PC-3 (cell line): ENCODE measurements at regions not wholly inside any gene's neighbourhood (a gene's known extent, or its start where the extent isn't known, plus 50 kb on each side); places are given as distances from the start of the nearest gene placed in this dataset.

Experiments used
- CTCF ChIP-seq: fragments of 300-600 bp; sonication (generic); conservative IDR thresholded peaks from 2 replicates; pipeline ENCODE4 v1.5.1; 2017; ENCODE audit warnings: antibody characterized with exemption, low read depth, mild to moderate bottlenecking, low read length
- EZH2 ChIP-seq: fragments of 300-600 bp; sonication (generic); IDR thresholded peaks from one replicate; pipeline ENCODE4 v1.6.1; 2017; ENCODE audit warnings: antibody characterized with exemption, mild to moderate bottlenecking, low read length; ENCODE audit not compliant: unreplicated experiment

GRCh38 chr2:3962719-3963118 lies 259.3 kb downstream of the DCDC2C start:
- TF ChIP-seq CTCF (no peak), EZH2 (no peak)
